ENCODE measurements at regions not wholly inside any gene's neighbourhood (a gene's known extent, or its start where the extent isn't known, plus 50 kb on each side); places are given as distances from the start of the nearest gene placed in this dataset.

DNA sequence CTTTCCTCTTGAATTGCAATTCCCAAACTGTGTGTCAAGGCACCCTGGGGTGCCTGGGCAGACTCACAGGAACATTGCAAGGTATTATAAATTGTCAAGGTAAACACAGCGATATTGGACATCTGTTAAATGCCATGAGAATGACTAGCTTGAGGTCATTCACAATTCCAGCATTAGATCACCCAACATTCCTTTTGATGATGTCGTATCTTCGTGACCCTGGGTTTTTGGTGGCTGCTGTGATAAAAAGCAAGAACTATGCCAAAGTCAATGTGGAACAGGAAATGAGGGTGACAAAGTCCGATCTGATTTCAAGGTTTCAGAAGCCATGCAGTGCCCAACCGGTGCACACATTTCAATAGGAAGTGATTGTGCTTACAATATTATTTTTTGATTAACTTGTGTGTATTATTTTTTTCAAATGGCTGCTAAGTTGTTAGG lies 458.4 kb downstream of the MIAT start:
- TF ChIP-seq CTCF (IDR thresholded peaks at IDR 0.05 in 4 of 5, conservative IDR thresholded peaks at IDR 0.05 in 1 of 5) (no peak), POLR2A (IDR thresholded peaks at IDR 0.05) (no peak)

Measured in gastrocnemius medialis (tissue), 4 donors.